ENCODE measurements at regions not wholly inside any gene's neighbourhood (a gene's known extent, or its start where the extent isn't known, plus 50 kb on each side); places are given as distances from the start of the nearest gene placed in this dataset.

- no peak for DNase-seq (ENCODE audit: low read depth in 3 of 3, low spot score in 2 of 3)
Measured at GRCh38 chr12:107973950-107974349, 155.1 kb upstream of the WSCD2 start.

GRCh38 chr12:107976331-107976730, 152.8 kb upstream of the WSCD2 start:
- no peak for DNase-seq (ENCODE audit: low read depth in 3 of 3, low spot score in 2 of 3)

GRCh38 chr12:107978201-107978600, 150.9 kb upstream of the WSCD2 start:
- DNase-seq (ENCODE audit: low read depth in 3 of 3, low spot score in 2 of 3) = no peak

- DNase-seq (ENCODE audit: low read depth in 3 of 3, low spot score in 2 of 3) = no peak
Measured at GRCh38 chr12:107978641-107979040, 150.4 kb upstream of the WSCD2 start.

- DNase-seq (ENCODE audit: low read depth in 3 of 3, low spot score in 2 of 3) = no peak
Measured at GRCh38 chr12:107983756-107984472, 145.2 kb upstream of the WSCD2 start.

- no peak for DNase-seq (ENCODE audit: low read depth in 3 of 3, low spot score in 2 of 3)
Measured at GRCh38 chr12:107984973-107985372, 144.1 kb upstream of the WSCD2 start.

- no peak for DNase-seq (ENCODE audit: low read depth in 3 of 3, low spot score in 2 of 3)
Measured at GRCh38 chr12:107986183-107986582, 142.9 kb upstream of the WSCD2 start.

GRCh38 chr12:107990325-107990724, 138.8 kb upstream of the WSCD2 start:
- no peak for DNase-seq (ENCODE audit: low read depth in 3 of 3, low spot score in 2 of 3)

GRCh38 chr12:107992029-107992428, 137.1 kb upstream of the WSCD2 start:
- no peak for DNase-seq (ENCODE audit: low read depth in 3 of 3, low spot score in 2 of 3)

- peak in 1 of 3 donors; percentile 9 for DNase-seq (ENCODE audit: low read depth in 3 of 3, low spot score in 2 of 3)
Measured at GRCh38 chr12:107992870-107993451, 136.1 kb upstream of the WSCD2 start.

- no peak for DNase-seq (ENCODE audit: low read depth in 3 of 3, low spot score in 2 of 3)
Measured at GRCh38 chr12:107998863-107999262, 130.2 kb upstream of the WSCD2 start.

- DNase-seq (ENCODE audit: low read depth in 3 of 3, low spot score in 2 of 3) = no peak
Measured at GRCh38 chr12:108000111-108000510, 129.0 kb upstream of the WSCD2 start.

- peak in 1 of 3 donors; percentile 37 for DNase-seq (ENCODE audit: low read depth in 3 of 3, low spot score in 2 of 3)
Measured at GRCh38 chr12:108004319-108004718, 124.8 kb upstream of the WSCD2 start.

- DNase-seq (ENCODE audit: low read depth in 3 of 3, low spot score in 2 of 3) = no peak
Measured at GRCh38 chr12:108008163-108008905, 120.8 kb upstream of the WSCD2 start.

- no peak for DNase-seq (ENCODE audit: low read depth in 3 of 3, low spot score in 2 of 3)
Measured at GRCh38 chr12:108009442-108010070, 119.5 kb upstream of the WSCD2 start.

- no peak for DNase-seq (ENCODE audit: low read depth in 3 of 3, low spot score in 2 of 3)
Measured at GRCh38 chr12:108016022-108016564, 113.0 kb upstream of the WSCD2 start.

GRCh38 chr12:108017472-108018057, 111.5 kb upstream of the WSCD2 start:
- no peak for DNase-seq (ENCODE audit: low read depth in 3 of 3, low spot score in 2 of 3)

GRCh38 chr12:108019862-108020261, 109.2 kb upstream of the WSCD2 start:
- DNase-seq (ENCODE audit: low read depth in 3 of 3, low spot score in 2 of 3) = no peak

- no peak for DNase-seq (ENCODE audit: low read depth in 3 of 3, low spot score in 2 of 3)
Measured at GRCh38 chr12:108021141-108021540, 107.9 kb upstream of the WSCD2 start.

GRCh38 chr12:108021949-108022522, 107.1 kb upstream of the WSCD2 start:
- no peak for DNase-seq (ENCODE audit: low read depth in 3 of 3, low spot score in 2 of 3)

Data from right renal cortex interstitium (tissue), 3 donors.